Activated T-helper 17 cell treated with anti-CD3 and anti-CD28 coated beads, Interleukin-2, amount 50 U/mL, for 72 hours (primary cell): ENCODE measurements at regions not wholly inside any gene's neighbourhood (a gene's known extent, or its start where the extent isn't known, plus 50 kb on each side); places are given as distances from the start of the nearest gene placed in this dataset.

Experiments used
- ATAC-seq: fragments of 150-1000 bp; cut with Tn5 transposase; replicated peaks from 2 replicates; pipeline ENCODE4 v1.10.0; 2021; ENCODE audit warnings: mild to moderate bottlenecking, moderate library complexity
- H3K27ac Mint-ChIP-seq: one replicate; pipeline ENCODE4 v1.8.0; 2022; ENCODE audit warnings: mixed read lengths
- H3K27me3 Mint-ChIP-seq: one replicate; pipeline ENCODE4 v1.8.0; 2022; ENCODE audit warnings: mixed read lengths
- H3K36me3 Mint-ChIP-seq: one replicate; pipeline ENCODE4 v1.8.0; 2022; ENCODE audit warnings: low read depth, mild to moderate bottlenecking, mixed read lengths
- H3K4me1 Mint-ChIP-seq: one replicate; pipeline ENCODE4 v1.8.0; 2022; ENCODE audit warnings: mixed read lengths
- H3K4me3 Mint-ChIP-seq: one replicate; pipeline ENCODE4 v1.8.0; 2022; ENCODE audit warnings: mild to moderate bottlenecking, mixed read lengths
- H3K9me3 Mint-ChIP-seq: one replicate; pipeline ENCODE4 v1.8.0; 2022; ENCODE audit warnings: mixed read lengths

DNA sequence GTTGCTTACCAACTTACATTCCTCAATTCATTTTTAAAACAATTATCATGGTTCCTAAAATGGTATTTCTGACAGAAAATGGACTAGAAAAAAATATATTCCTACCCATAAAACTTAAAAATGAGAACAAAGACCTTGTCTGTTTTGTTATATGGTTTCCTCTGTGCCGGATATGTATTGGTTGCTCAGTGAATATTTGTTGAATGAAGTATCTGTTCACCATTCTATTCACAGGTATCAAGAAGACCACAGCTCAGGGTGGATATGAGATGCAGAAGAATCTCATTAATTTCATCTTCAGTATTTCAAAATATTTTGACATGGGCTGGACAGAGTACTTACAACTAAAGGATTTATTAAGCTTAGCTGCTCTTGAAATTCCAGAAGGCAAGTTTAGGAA lies 58.1 kb downstream of the TUSC7 start:
- Mint-ChIP-seq H3K4me3 (no peak overlapping the region), H3K4me1 (no peaks in the 10 kb centered on the region), H3K27ac (no peak overlapping the region), H3K27me3 (no peaks in the 10 kb centered on the region), H3K36me3 (no peaks in the 10 kb centered on the region), H3K9me3 (no peaks in the 10 kb centered on the region)
- ATAC-seq, result no peak

DNA sequence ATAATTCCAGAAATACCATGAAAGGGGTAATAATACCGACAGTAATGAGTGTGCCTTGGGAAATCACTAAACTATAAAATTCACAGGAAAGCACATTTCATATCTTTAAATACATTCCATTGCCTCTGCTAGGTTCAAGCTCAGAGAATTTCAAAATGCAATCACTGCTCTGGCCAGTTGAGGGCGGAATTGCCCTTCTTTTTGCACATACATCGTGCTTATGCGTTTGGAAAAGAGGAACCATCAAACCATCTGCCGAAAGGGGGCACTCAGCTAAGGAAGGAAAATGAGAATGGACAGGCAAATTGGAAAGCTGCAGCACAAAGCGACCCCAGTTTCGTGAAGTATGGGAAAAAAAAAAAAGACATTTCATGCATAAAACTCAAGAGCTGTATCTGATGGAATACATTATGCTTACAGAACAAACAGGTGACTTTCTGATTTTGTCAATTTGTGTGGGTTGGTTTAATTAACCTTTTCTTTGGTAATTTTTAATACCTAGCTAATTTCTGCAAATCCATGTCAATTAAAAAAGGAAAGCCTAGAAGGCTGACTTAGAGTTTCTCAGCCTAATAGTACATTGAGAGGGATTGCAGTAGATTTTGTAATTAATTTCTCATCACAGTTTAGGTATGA lies 61.4 kb downstream of the TUSC7 start:
- H3K27me3 Mint-ChIP-seq, result no peaks in the 10 kb centered on the region
- H3K27ac Mint-ChIP-seq, result no peak overlapping the region
- peak; percentile 42 for ATAC-seq
- no peak overlapping the region for H3K4me3 Mint-ChIP-seq
- H3K4me1 Mint-ChIP-seq, result no peaks in the 10 kb centered on the region
- H3K36me3 Mint-ChIP-seq, result no peaks in the 10 kb centered on the region
- no peaks in the 10 kb centered on the region for H3K9me3 Mint-ChIP-seq

GRCh38 chr3:116776880-116777785 lies 67.6 kb downstream of the TUSC7 start:
- no peak for ATAC-seq
- Mint-ChIP-seq H3K27me3 (no peaks in the 10 kb centered on the region), H3K4me1 (no peaks in the 10 kb centered on the region), H3K4me3 (no peak overlapping the region), H3K36me3 (no peaks in the 10 kb centered on the region), H3K9me3 (no peaks in the 10 kb centered on the region), H3K27ac (no peak overlapping the region)

GRCh38 chr3:116785226-116785625 lies 75.6 kb downstream of the TUSC7 start:
- no peaks in the 10 kb centered on the region for H3K9me3 Mint-ChIP-seq

DNA sequence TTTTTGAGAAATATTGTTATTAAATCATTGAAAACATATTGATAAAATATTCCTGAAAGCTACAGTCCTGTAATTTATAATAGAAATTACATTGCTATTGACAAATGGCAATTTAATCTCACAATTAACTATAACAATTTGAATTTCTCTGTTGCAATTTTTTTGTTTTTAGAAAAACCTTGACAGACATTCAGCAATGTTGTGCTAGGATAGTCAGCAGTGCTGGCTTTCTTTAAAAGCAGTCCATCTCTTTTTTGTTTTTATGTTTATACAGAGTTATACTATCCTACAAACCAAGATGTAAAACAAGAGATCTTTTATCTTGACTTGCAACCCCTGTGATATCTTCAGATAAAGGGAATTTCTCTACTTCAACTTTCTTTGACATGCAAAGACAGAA lies 93.1 kb downstream of the TUSC7 start:
- no peak for ATAC-seq
- Mint-ChIP-seq H3K36me3 (no peaks in the 10 kb centered on the region), H3K4me3 (no peak overlapping the region), H3K9me3 (peaks cover 3% of the 10 kb centered on the region), H3K27ac (no peak overlapping the region), H3K4me1 (no peaks in the 10 kb centered on the region), H3K27me3 (no peaks in the 10 kb centered on the region)

More at GRCh38 chr3:116785226-116785625, 75.6 kb downstream of the TUSC7 start:
- no peak overlapping the region for H3K27ac Mint-ChIP-seq
- no peaks in the 10 kb centered on the region for H3K4me1 Mint-ChIP-seq
- no peak overlapping the region for H3K4me3 Mint-ChIP-seq
- ATAC-seq, result no peak
- H3K36me3 Mint-ChIP-seq, result no peaks in the 10 kb centered on the region
- H3K27me3 Mint-ChIP-seq, result no peaks in the 10 kb centered on the region

DNA sequence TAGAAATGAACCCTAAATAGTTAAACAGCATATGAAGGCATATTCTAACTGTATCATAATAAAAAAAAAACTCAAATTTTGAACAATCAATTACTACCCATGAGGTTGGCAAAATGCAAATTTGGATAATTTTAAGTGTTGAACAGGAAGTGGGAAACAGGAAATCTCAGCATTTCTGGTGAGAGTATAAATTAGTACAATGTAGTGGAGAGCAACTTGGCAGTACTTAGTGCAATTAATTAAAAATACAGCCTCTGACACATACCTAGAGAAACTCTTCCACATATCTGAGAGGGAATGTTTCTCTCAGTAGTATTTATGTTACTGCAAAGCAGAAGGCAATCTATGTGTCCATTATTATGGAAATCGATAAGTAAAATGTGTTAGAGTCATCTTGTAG lies 96.8 kb downstream of the TUSC7 start:
- Mint-ChIP-seq H3K27me3 (no peaks in the 10 kb centered on the region), H3K27ac (no peak overlapping the region)

DNA sequence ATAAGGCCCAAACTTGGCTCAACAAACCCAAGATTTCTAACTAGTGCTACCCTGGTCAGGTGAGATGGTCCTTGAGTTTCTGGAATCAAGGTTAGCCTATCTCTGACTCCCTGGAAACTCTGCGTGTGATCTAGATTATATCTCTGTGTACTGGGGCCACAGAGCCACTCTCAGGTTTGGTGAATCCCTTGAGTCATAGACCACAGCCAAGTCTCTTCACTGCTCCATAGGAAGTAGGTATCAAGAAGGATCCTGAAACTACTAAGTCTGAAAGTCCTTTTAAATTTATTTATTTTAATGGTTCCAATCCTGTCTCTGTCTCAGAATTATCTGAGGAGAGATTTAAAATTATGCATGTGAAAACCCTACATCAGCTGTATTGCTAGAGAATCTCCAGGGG lies 99.1 kb downstream of the TUSC7 start:
- no peak for ATAC-seq
- no peak overlapping the region for H3K27ac Mint-ChIP-seq
- no peaks in the 10 kb centered on the region for H3K4me1 Mint-ChIP-seq
- peaks cover 9% of the 10 kb centered on the region for H3K9me3 Mint-ChIP-seq
- no peaks in the 10 kb centered on the region for H3K36me3 Mint-ChIP-seq
- no peak overlapping the region for H3K4me3 Mint-ChIP-seq
- no peaks in the 10 kb centered on the region for H3K27me3 Mint-ChIP-seq

More for the DNA sequence above, 96.8 kb downstream of the TUSC7 start:
- peaks cover 9% of the 10 kb centered on the region for H3K9me3 Mint-ChIP-seq
- H3K4me3 Mint-ChIP-seq, result no peak overlapping the region
- no peaks in the 10 kb centered on the region for H3K4me1 Mint-ChIP-seq
- H3K36me3 Mint-ChIP-seq, result no peaks in the 10 kb centered on the region
- ATAC-seq, result no peak

- no peaks in the 10 kb centered on the region for H3K27me3 Mint-ChIP-seq
- no peak overlapping the region for H3K4me3 Mint-ChIP-seq
- H3K9me3 Mint-ChIP-seq, result peaks cover 9% of the 10 kb centered on the region
- no peak for ATAC-seq
- H3K4me1 Mint-ChIP-seq, result no peaks in the 10 kb centered on the region
- H3K36me3 Mint-ChIP-seq, result no peaks in the 10 kb centered on the region
- no peak overlapping the region for H3K27ac Mint-ChIP-seq
Measured at GRCh38 chr3:116809208-116809607, 99.6 kb downstream of the TUSC7 start.

GRCh38 chr3:116811754-116812153 lies 102.2 kb downstream of the TUSC7 start:
- no peaks in the 10 kb centered on the region for H3K27me3 Mint-ChIP-seq
- peaks cover 9% of the 10 kb centered on the region for H3K9me3 Mint-ChIP-seq
- no peak overlapping the region for H3K4me3 Mint-ChIP-seq
- H3K4me1 Mint-ChIP-seq, result no peaks in the 10 kb centered on the region
- H3K36me3 Mint-ChIP-seq, result no peaks in the 10 kb centered on the region
- ATAC-seq, result no peak
- no peak overlapping the region for H3K27ac Mint-ChIP-seq

- Mint-ChIP-seq H3K27ac (no peak overlapping the region), H3K4me3 (no peak overlapping the region), H3K4me1 (no peaks in the 10 kb centered on the region), H3K27me3 (no peaks in the 10 kb centered on the region), H3K9me3 (peaks cover 9% of the 10 kb centered on the region), H3K36me3 (no peaks in the 10 kb centered on the region)
- ATAC-seq, result no peak
Measured at GRCh38 chr3:116812949-116813348, 103.4 kb downstream of the TUSC7 start.

- Mint-ChIP-seq H3K4me1 (no peaks in the 10 kb centered on the region), H3K27ac (no peak overlapping the region), H3K9me3 (peaks cover 3% of the 10 kb centered on the region), H3K27me3 (no peaks in the 10 kb centered on the region), H3K36me3 (no peaks in the 10 kb centered on the region), H3K4me3 (no peak overlapping the region)
- ATAC-seq, result no peak
Measured at GRCh38 chr3:116815321-116815720, 105.7 kb downstream of the TUSC7 start.

GRCh38 chr3:116815831-116816588 lies 106.4 kb downstream of the TUSC7 start:
- no peaks in the 10 kb centered on the region for H3K36me3 Mint-ChIP-seq
- ATAC-seq, result no peak
- H3K9me3 Mint-ChIP-seq, result no peaks in the 10 kb centered on the region
- no peaks in the 10 kb centered on the region for H3K4me1 Mint-ChIP-seq
- no peak overlapping the region for H3K27ac Mint-ChIP-seq
- no peaks in the 10 kb centered on the region for H3K27me3 Mint-ChIP-seq
- no peak overlapping the region for H3K4me3 Mint-ChIP-seq

DNA sequence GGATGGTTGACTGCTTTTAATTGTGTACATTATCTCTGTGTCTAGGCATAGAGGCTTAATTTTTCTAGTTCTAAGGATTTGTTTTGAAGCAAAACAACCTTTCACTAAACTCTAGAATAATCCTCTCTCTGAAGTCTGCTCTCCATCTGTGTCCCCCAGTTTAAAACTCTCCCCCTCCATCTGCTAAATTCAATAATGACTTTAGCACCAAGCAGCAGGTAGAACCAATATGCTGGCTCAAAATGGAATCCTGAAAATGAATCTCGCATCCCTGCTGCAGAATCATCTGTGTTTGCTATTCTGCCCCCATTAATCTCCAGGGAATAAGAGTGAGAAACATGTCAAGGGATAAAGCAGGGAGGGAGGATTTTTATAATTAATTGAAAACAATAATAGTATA lies 111.8 kb downstream of the TUSC7 start:
- H3K27me3 Mint-ChIP-seq, result peaks cover 3% of the 10 kb centered on the region
- H3K9me3 Mint-ChIP-seq, result no peaks in the 10 kb centered on the region
- H3K27ac Mint-ChIP-seq, result no peak overlapping the region
- no peaks in the 10 kb centered on the region for H3K36me3 Mint-ChIP-seq
- no peak for ATAC-seq
- H3K4me1 Mint-ChIP-seq, result no peaks in the 10 kb centered on the region
- no peak overlapping the region for H3K4me3 Mint-ChIP-seq

DNA sequence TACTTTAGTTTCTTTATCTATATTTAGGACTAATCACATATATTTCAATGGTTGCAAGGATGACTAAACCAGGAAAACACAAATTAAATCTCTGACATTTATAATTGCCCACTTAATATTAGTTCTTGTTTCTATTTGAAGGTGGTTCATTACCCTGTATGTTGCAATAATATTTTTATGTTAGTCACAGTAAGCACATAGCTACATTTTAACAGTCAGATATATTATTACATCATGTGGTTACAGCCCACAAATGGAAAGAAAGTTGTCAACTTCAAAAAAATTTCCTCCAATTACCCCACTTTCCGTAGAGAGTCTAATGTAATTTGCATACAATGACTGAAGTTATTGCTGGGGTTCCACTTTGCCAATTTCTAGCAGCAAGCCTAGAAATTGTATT lies 114.6 kb downstream of the TUSC7 start:
- Mint-ChIP-seq H3K4me3 (no peak overlapping the region), H3K4me1 (no peaks in the 10 kb centered on the region)
- no peak for ATAC-seq

GRCh38 chr3:116833202-116833601 lies 123.6 kb downstream of the TUSC7 start:
- Mint-ChIP-seq H3K36me3 (no peaks in the 10 kb centered on the region), H3K4me1 (no peaks in the 10 kb centered on the region), H3K9me3 (no peaks in the 10 kb centered on the region), H3K27ac (no peak overlapping the region), H3K4me3 (no peak overlapping the region), H3K27me3 (no peaks in the 10 kb centered on the region)
- no peak for ATAC-seq

More for the DNA sequence above, 114.6 kb downstream of the TUSC7 start:
- Mint-ChIP-seq H3K36me3 (no peaks in the 10 kb centered on the region), H3K9me3 (no peaks in the 10 kb centered on the region), H3K27me3 (peaks cover 3% of the 10 kb centered on the region), H3K27ac (no peak overlapping the region)
